GM10266 (cell line): ENCODE measurements at regions not wholly inside any gene's neighbourhood (a gene's known extent, or its start where the extent isn't known, plus 50 kb on each side); places are given as distances from the start of the nearest gene placed in this dataset.

Experiments
- DNase-seq: peaks from one replicate; pipeline ENCODE4 v3.0.0; 2012; ENCODE audit errors: extremely low spot score
- TF ChIP-seq, protein P1 (sequence below): IDR thresholded peaks from 2 replicates; pipeline ENCODE4 v1.5.1; 2012; ENCODE audit warnings: mild to moderate bottlenecking, low read depth; ENCODE audit not compliant: control insufficient read depth, insufficient read depth; ENCODE audit errors: missing control alignments

DNA sequence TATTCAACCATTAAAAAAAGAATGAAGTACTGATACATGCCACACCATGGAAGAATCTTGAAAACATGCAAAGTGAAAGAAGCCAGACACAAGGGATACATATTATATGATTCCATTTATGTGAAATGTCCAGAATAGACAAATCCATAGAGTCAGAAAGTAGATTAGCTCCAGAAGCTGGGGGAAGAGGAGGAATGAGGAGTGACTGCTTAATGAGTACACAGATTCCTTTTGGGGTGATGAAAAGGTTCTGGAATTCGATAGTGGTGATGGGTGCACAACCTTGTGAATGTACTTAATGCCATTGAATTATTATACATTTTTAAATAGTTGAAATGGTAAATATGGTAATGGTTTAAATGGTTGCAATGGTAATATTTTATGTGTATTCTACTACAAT is 90.6 kb upstream of the SPATA12 start:
- no peak for DNase-seq
- TF ChIP-seq, protein P1, sequence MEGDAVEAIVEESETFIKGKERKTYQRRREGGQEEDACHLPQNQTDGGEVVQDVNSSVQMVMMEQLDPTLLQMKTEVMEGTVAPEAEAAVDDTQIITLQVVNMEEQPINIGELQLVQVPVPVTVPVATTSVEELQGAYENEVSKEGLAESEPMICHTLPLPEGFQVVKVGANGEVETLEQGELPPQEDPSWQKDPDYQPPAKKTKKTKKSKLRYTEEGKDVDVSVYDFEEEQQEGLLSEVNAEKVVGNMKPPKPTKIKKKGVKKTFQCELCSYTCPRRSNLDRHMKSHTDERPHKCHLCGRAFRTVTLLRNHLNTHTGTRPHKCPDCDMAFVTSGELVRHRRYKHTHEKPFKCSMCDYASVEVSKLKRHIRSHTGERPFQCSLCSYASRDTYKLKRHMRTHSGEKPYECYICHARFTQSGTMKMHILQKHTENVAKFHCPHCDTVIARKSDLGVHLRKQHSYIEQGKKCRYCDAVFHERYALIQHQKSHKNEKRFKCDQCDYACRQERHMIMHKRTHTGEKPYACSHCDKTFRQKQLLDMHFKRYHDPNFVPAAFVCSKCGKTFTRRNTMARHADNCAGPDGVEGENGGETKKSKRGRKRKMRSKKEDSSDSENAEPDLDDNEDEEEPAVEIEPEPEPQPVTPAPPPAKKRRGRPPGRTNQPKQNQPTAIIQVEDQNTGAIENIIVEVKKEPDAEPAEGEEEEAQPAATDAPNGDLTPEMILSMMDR = no peak

DNA sequence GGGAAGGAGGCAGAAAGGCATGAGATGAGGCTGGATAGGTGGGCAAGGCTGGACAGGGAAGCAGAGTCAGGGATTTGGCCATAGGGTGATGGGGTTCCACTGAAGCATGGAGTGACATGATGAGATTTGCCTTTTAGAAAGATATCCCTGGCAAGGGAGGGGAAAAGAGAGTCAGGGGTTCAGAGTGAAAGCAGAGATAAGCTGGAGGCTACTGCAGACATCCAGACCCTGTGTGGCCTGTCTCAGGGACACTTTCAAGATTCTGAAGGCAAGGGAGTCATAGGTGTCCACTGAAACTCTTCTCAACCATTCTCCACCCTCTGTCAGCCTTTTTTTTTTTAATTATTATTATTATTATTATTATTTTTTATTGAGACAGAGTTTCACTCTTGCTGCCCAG is 94.0 kb upstream of the SPATA12 start:
- TF ChIP-seq, protein P1 = no peak
- no peak for DNase-seq

DNA sequence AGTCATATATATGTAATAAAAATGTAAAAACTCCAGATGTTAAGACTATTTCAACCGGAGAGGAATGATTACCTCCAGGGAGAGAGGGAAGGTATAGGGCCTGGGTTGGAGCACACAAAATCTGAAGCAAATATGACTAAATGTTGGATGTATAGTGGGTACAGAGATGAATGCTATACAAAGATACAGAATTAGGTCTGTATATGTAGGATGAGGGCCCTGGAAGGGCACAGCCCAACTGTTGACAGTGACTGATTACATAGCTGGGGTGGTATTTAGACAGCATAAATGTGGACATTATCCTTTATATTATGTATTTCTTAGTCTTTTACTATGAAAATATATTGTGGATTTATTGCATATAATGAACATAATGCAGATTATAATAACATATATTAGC is 94.4 kb upstream of the SPATA12 start:
- no peak for DNase-seq

DNA sequence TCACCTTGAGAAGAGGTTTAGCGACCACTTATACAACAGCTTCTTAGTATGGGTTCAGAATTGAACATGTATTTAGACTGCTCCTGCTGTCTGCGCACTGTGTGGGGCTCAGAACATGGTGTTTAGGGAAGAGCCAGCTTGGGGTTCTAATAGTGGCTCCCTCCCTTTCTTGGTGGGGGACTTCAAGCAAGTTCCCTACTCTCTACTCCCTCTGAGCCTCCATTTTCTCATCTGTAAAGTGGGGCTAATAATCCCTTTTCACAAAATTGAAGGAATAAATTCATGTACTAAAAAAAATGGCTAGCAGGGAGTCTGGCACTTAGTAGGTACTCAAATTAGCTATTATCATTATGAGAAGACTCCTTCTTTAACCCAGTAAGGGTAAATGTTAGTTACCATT is 97.5 kb upstream of the SPATA12 start:
- no peak for DNase-seq
- TF ChIP-seq, protein P1 = no peak

More for the DNA sequence above, 94.4 kb upstream of the SPATA12 start:
- TF ChIP-seq, protein P1 = no peak

DNA sequence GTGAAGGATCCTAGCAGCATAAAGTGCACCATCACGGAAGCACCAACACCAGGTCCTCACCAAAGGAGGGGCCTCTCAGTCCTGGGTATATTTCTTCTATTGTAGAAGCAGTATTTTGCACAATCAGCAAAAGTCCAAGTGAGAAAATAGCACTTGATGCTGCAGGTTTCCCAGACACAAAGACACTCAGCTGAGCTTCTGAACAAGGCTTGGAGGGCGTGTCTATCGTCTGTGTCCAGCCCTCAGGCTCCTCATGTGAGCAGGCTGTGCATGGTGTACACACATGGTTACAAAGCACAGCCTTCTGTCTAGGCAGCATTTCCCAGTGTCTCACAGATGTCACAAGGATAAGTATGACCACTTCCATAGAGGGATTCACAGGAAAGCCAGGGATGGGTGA is 98.3 kb upstream of the SPATA12 start:
- no peak for DNase-seq
- TF ChIP-seq, protein P1 = no peak

DNA sequence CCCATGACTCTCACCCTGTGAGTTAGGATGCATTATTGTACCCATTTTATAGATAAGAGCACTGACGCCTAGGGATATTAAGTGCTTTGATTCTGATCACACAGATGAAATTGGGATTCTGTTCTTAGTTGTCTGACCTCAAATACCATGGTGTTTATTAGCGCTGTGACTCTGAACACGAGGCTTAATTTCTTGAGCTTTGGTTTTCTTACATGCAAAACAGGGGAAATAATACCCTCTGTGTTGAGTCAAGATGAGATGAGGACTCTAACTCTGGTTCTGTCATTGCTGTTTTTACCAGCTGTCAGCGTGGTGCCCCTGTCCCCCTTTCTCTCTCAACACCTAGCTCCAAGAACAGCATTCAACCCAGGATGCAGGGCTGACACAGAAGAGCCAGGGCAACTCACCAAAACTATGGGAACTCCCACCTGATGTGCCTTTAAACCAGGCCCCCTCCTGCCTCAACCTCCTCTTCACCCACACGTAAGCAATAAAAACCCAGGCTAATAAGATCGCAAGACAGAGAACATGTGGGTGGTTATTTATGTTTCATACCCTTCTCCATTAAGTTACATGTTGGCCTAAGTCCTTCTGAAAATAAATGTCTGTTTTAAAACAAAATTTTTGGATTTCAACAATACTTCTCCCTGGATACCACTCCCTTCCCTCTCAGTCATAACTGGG is 100.1 kb upstream of the SPATA12 start:
- peak; percentile 54 for DNase-seq
- TF ChIP-seq, protein P1 = no peak

DNA sequence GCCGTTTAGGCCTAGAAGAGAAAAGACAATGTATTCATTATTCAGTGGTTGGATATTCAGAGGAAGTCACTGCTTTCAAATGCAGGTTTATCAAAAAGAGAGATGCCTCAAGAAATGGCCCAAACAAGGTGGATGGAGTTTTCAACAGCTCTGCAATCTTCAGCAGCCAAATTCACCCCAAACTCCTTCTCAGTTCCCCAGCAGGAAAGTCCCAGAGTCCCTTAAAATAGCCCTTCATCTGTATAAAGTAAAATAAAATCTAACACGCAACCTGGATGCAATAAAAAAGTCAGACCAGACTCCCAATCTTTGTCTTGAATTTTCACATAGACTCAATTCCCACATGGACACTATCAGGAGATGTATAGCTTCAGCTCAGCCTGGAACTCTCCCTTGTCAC is 101.6 kb upstream of the SPATA12 start:
- DNase-seq = no peak
- TF ChIP-seq, protein P1 = no peak
